ENCODE measurements at regions not wholly inside any gene's neighbourhood (a gene's known extent, or its start where the extent isn't known, plus 50 kb on each side); places are given as distances from the start of the nearest gene placed in this dataset.

- no peak for DNase-seq (ENCODE audit: low spot score)
Measured at GRCh38 chr1:233516732-233517131, 97.2 kb upstream of the KCNK1 start.

GRCh38 chr1:233518344-233518743 is 95.6 kb upstream of the KCNK1 start:
- peak; percentile 10 for DNase-seq (ENCODE audit: low spot score)

GRCh38 chr1:233520261-233521191 is 93.4 kb upstream of the KCNK1 start:
- peak; percentile 76 for DNase-seq (ENCODE audit: low spot score)

GRCh38 chr1:233523047-233523446 is 90.9 kb upstream of the KCNK1 start:
- DNase-seq (ENCODE audit: low spot score) = no peak

GRCh38 chr1:233527818-233528217 is 86.1 kb upstream of the KCNK1 start:
- peak; percentile 11 for DNase-seq (ENCODE audit: low spot score)

GRCh38 chr1:233530665-233531386 is 83.1 kb upstream of the KCNK1 start:
- no peak for DNase-seq (ENCODE audit: low spot score)

GRCh38 chr1:233540816-233541215 is 73.1 kb upstream of the KCNK1 start:
- DNase-seq (ENCODE audit: low spot score) = peak; percentile 79

- peak; percentile 86 for DNase-seq (ENCODE audit: low spot score)
Measured at GRCh38 chr1:233543338-233544255, 70.3 kb upstream of the KCNK1 start.

- DNase-seq (ENCODE audit: low spot score) = no peak
Measured at GRCh38 chr1:233544304-233544703, 69.6 kb upstream of the KCNK1 start.

- no peak for DNase-seq (ENCODE audit: low spot score)
Measured at GRCh38 chr1:233547726-233548125, 66.2 kb upstream of the KCNK1 start.

GRCh38 chr1:233549404-233549803 is 64.5 kb upstream of the KCNK1 start:
- no peak for DNase-seq (ENCODE audit: low spot score)

- no peak for DNase-seq (ENCODE audit: low spot score)
Measured at GRCh38 chr1:233549917-233550316, 64.0 kb upstream of the KCNK1 start.

GRCh38 chr1:233554037-233554436 is 59.9 kb upstream of the KCNK1 start:
- DNase-seq (ENCODE audit: low spot score) = no peak

GRCh38 chr1:233561708-233562426 is 52.0 kb upstream of the KCNK1 start:
- no peak for DNase-seq (ENCODE audit: low spot score)
